MM.1S (cell line): ENCODE measurements at regions not wholly inside any gene's neighbourhood (a gene's known extent, or its start where the extent isn't known, plus 50 kb on each side); places are given as distances from the start of the nearest gene placed in this dataset.

Source experiments
- DNase-seq: peaks from one replicate; pipeline ENCODE4 v3.0.0-alpha.2; 2015
- H2AFZ ChIP-seq: fragments of 300-600 bp; sonication (generic); 2 replicates; pipeline ENCODE4 v1.6.0; 2016; ENCODE audit warnings: antibody characterized with exemption, low read length
- H3F3A ChIP-seq: fragments of 300-600 bp; sonication (generic); 2 replicates; pipeline ENCODE4 v1.6.1; 2016; ENCODE audit warnings: mild to moderate bottlenecking, antibody characterized with exemption, low read length, moderate library complexity, mixed read lengths; ENCODE audit not compliant: insufficient read depth
- H3K27ac ChIP-seq: fragments of 300-600 bp; sonication (generic); 2 replicates; pipeline ENCODE4 v1.5.1; 2016; ENCODE audit warnings: mild to moderate bottlenecking, low read length
- H3K27me3 ChIP-seq: fragments of 300-600 bp; sonication (generic); replicated peaks from 2 replicates; pipeline ENCODE4 v1.6.0; 2016; ENCODE audit warnings: low read length; ENCODE audit not compliant: insufficient read depth
- H3K36me3 ChIP-seq: fragments of 300-600 bp; sonication (generic); replicated peaks from 2 replicates; pipeline ENCODE4 v1.6.1; 2016; ENCODE audit warnings: mild to moderate bottlenecking, low read length, mixed read lengths; ENCODE audit not compliant: insufficient read depth
- H3K4me1 ChIP-seq: fragments of 300-600 bp; sonication (generic); 2 replicates; pipeline ENCODE4 v1.6.1; 2016; ENCODE audit warnings: low read length, mixed read lengths
- H3K4me2 ChIP-seq: fragments of 300-600 bp; sonication (generic); 2 replicates; pipeline ENCODE4 v1.6.0; 2016; ENCODE audit warnings: low read depth, low read length
- H3K4me3 ChIP-seq: fragments of 300-600 bp; sonication (generic); 2 replicates; pipeline ENCODE4 v1.5.1; 2016; ENCODE audit warnings: low read length, mixed read lengths
- H3K79me2 ChIP-seq: fragments of 300-600 bp; sonication (generic); 2 replicates; pipeline ENCODE4 v1.6.1; 2016; ENCODE audit warnings: mixed run types, low read length, mixed read lengths
- H3K9ac ChIP-seq: fragments of 300-600 bp; sonication (generic); 2 replicates; pipeline ENCODE4 v1.6.1; 2016; ENCODE audit warnings: low read length, mixed read lengths
- H3K9me2 ChIP-seq: fragments of 300-600 bp; sonication (generic); replicated peaks from 2 replicates; pipeline ENCODE4 v1.6.1; 2016; ENCODE audit warnings: mild to moderate bottlenecking, low read length, mixed read lengths; ENCODE audit not compliant: insufficient read depth
- H3K9me3 ChIP-seq: fragments of 300-600 bp; sonication (generic); replicated peaks from 2 replicates; pipeline ENCODE4 v1.6.1; 2016; ENCODE audit warnings: mild to moderate bottlenecking, low read length, mixed read lengths; ENCODE audit not compliant: insufficient read depth
- H4K20me1 ChIP-seq: fragments of 300-600 bp; sonication (generic); 2 replicates; pipeline ENCODE4 v1.6.1; 2016; ENCODE audit warnings: mild to moderate bottlenecking, low read length, moderate library complexity, mixed read lengths; ENCODE audit not compliant: insufficient read depth
- CTCF ChIP-seq: fragments of 300-600 bp; sonication (generic); IDR thresholded peaks from 2 replicates; pipeline ENCODE4 v1.5.1; 2016; ENCODE audit warnings: antibody characterized with exemption, low read length, mixed read lengths
- EZH2 ChIP-seq: fragments of 300-600 bp; sonication (generic); optimal IDR thresholded peaks from 2 replicates; pipeline ENCODE3; 2017; ENCODE audit warnings: low read depth, mild to moderate bottlenecking, antibody characterized with exemption, low read length, mixed read lengths
- EZH2phosphoT487 ChIP-seq: fragments of 300-600 bp; sonication (generic); IDR thresholded peaks from 2 replicates; pipeline ENCODE4 v1.6.1; 2018; ENCODE audit warnings: antibody characterized with exemption, low read length

GRCh38 chr2:219736209-219736608 is 108.8 kb downstream of the SLC4A3 start:
- peak; percentile 35 for DNase-seq
- Histone ChIP-seq H3F3A (no peaks in the 10 kb centered on the region), H2AFZ (no peak overlapping the region), H3K9me2 (no peaks in the 10 kb centered on the region), H3K79me2 (no peaks in the 10 kb centered on the region), H3K27me3 (no peaks in the 10 kb centered on the region), H3K4me2 (no peak overlapping the region), H3K36me3 (no peaks in the 10 kb centered on the region), H3K4me1 (no peaks in the 10 kb centered on the region), H3K9ac (no peak overlapping the region), H3K27ac (no peak overlapping the region), H3K9me3 (no peaks in the 10 kb centered on the region), H3K4me3 (no peak overlapping the region), H4K20me1 (no peaks in the 10 kb centered on the region)
- TF ChIP-seq CTCF: peak; percentile 55
- TF ChIP-seq EZH2: no peak

GRCh38 chr2:219737270-219737691 is 109.9 kb downstream of the SLC4A3 start:
- Histone ChIP-seq H3K79me2 (no peaks in the 10 kb centered on the region), H3K4me3 (no peak overlapping the region), H3K9me2 (no peaks in the 10 kb centered on the region), H3K9me3 (no peaks in the 10 kb centered on the region), H3K27me3 (no peaks in the 10 kb centered on the region), H4K20me1 (no peaks in the 10 kb centered on the region), H3F3A (no peaks in the 10 kb centered on the region), H3K36me3 (no peaks in the 10 kb centered on the region), H2AFZ (no peak overlapping the region), H3K27ac (no peak overlapping the region), H3K4me1 (no peaks in the 10 kb centered on the region), H3K9ac (no peak overlapping the region), H3K4me2 (no peak overlapping the region)
- TF ChIP-seq CTCF: no peak
- TF ChIP-seq EZH2phosphoT487: no peak
- TF ChIP-seq EZH2: no peak
- DNase-seq: no peak

GRCh38 chr2:219739066-219739465 is 111.6 kb downstream of the SLC4A3 start:
- Histone ChIP-seq H3K9me3 (no peaks in the 10 kb centered on the region), H3K9ac (no peak overlapping the region), H2AFZ (no peak overlapping the region), H3K27ac (no peak overlapping the region), H3K4me3 (no peak overlapping the region), H3K4me1 (no peaks in the 10 kb centered on the region), H3K4me2 (no peak overlapping the region), H3F3A (no peaks in the 10 kb centered on the region), H3K36me3 (no peaks in the 10 kb centered on the region), H3K27me3 (no peaks in the 10 kb centered on the region), H3K9me2 (no peaks in the 10 kb centered on the region), H3K79me2 (no peaks in the 10 kb centered on the region), H4K20me1 (no peaks in the 10 kb centered on the region)
- TF ChIP-seq EZH2phosphoT487 (no peak), CTCF (no peak), EZH2 (no peak)
- no peak for DNase-seq
